A673 (cell line): ENCODE measurements at regions not wholly inside any gene's neighbourhood (a gene's known extent, or its start where the extent isn't known, plus 50 kb on each side); places are given as distances from the start of the nearest gene placed in this dataset.

Source experiments
- BruUV-seq: library from RNA; stranded (reverse); fragments of 400-500 nt; replicated peaks from 2 replicates; lab custom pipeline; 2021; lab: Mats Ljungman, UMichigan
- CTCF ChIA-PET: fragments of 300-600 bp; sonication (Branson Sonifier 250); formaldehyde crosslinking; loops from one replicate; lab custom pipeline; 2022; ENCODE audit warnings: antibody characterized with exemption; lab: Charles Lee
- POLR2A ChIA-PET: fragments of 300-600 bp; sonication (Branson Sonifier 250); formaldehyde crosslinking; loops from one replicate; lab custom pipeline; 2022; ENCODE audit warnings: antibody characterized with exemption; ENCODE audit not compliant: low non-redundant PET; lab: Charles Lee
- DNase-seq: peaks from one replicate; pipeline ENCODE4 v3.0.0-alpha.2; 2015; ENCODE audit warnings: low spot score
- H3K27ac ChIP-seq: fragments of 200-600 bp; sonication (generic); 2 replicates; pipeline ENCODE4 v1.5.1; 2016; ENCODE audit warnings: mixed run types, low read depth, mild to moderate bottlenecking, mixed read lengths, antibody characterized with exemption, low read length; ENCODE audit not compliant: poor library complexity, severe bottlenecking
- H3K27me3 ChIP-seq: fragments of 200-600 bp; sonication (generic); replicated peaks from 2 replicates; pipeline ENCODE4 v1.6.1; 2017; ENCODE audit warnings: mixed run types, low read depth, mild to moderate bottlenecking, mixed read lengths, antibody characterized with exemption, low read length; ENCODE audit not compliant: insufficient read depth, poor library complexity
- H3K36me3 ChIP-seq: fragments of 200-600 bp; sonication (generic); 2 replicates; pipeline ENCODE4 v1.6.1; 2016; ENCODE audit warnings: mixed run types, mild to moderate bottlenecking, mixed read lengths, antibody characterized with exemption, low read length; ENCODE audit not compliant: insufficient read depth, poor library complexity, severe bottlenecking
- H3K4me1 ChIP-seq: fragments of 200-600 bp; sonication (generic); 2 replicates; pipeline ENCODE4 v1.6.1; 2017; ENCODE audit warnings: mixed run types, mild to moderate bottlenecking, mixed read lengths, antibody characterized with exemption, low read length; ENCODE audit not compliant: insufficient read depth, poor library complexity, severe bottlenecking
- H3K4me3 ChIP-seq: fragments of 200-600 bp; sonication (generic); 2 replicates; pipeline ENCODE4 v1.5.1; 2016; ENCODE audit warnings: low read depth, mixed run types, mild to moderate bottlenecking, mixed read lengths, low read length; ENCODE audit not compliant: poor library complexity, severe bottlenecking
- H3K9me3 ChIP-seq: fragments of 200-600 bp; sonication (generic); 2 replicates; pipeline ENCODE4 v1.6.1; 2016; ENCODE audit warnings: mixed run types, low read depth, mild to moderate bottlenecking, mixed read lengths, antibody characterized with exemption, low read length; ENCODE audit not compliant: poor library complexity, severe bottlenecking
- CTCF ChIP-seq: fragments of 300-800, 200-600 bp; sonication (generic); conservative IDR thresholded peaks from 2 replicates; pipeline ENCODE4 v1.5.1; 2017; ENCODE audit warnings: low read depth, mild to moderate bottlenecking, antibody characterized with exemption, low read length, moderate library complexity, mixed read lengths
- EZH2 ChIP-seq: fragments of 200-600 bp; sonication (generic); IDR thresholded peaks from 2 replicates; pipeline ENCODE4 v1.6.1; 2017; ENCODE audit warnings: borderline replicate concordance, low read depth, mild to moderate bottlenecking, mixed read lengths, antibody characterized with exemption, low read length; ENCODE audit not compliant: poor library complexity, severe bottlenecking
- intact Hi-C: fragments of 100-400 bp; cut with micrococcal nuclease; formaldehyde crosslinking; loops from one replicate; pipeline ENCODE4 v1.10.0; 2022; ENCODE audit not compliant: unreplicated experiment

- CTCF ChIA-PET: no interaction called here
- POLR2A ChIA-PET: no interaction called here
Observed at GRCh38 chr7:93739424-93739823, 151.1 kb downstream of the TFPI2 start.

GRCh38 chr7:93737953-93738352 is 152.6 kb downstream of the TFPI2 start:
- POLR2A ChIA-PET: no interaction called here
- intact Hi-C loops: no loop called here
- CTCF ChIA-PET: no interaction called here

More at GRCh38 chr7:93739424-93739823, 151.1 kb downstream of the TFPI2 start:
- Histone ChIP-seq H3K27me3 (no peaks in the 10 kb centered on the region), H3K27ac (no peak overlapping the region), H3K9me3 (no peaks in the 10 kb centered on the region), H3K36me3 (no peaks in the 10 kb centered on the region), H3K4me3 (no peak overlapping the region), H3K4me1 (no peaks in the 10 kb centered on the region)
- DNase-seq: no peak
- TF ChIP-seq CTCF (no peak), EZH2 (no peak)
- intact Hi-C loops: no loop called here
- BruUV-seq: no TSS peak

GRCh38 chr7:93736668-93737369 is 153.7 kb downstream of the TFPI2 start:
- no peak overlapping the region for H3K27ac ChIP-seq
- no peak overlapping the region for H3K4me3 ChIP-seq
- no TSS peak for BruUV-seq
- no peaks in the 10 kb centered on the region for H3K27me3 ChIP-seq
- POLR2A ChIA-PET: no interaction called here
- H3K9me3 ChIP-seq: no peaks in the 10 kb centered on the region
- CTCF ChIA-PET: no interaction called here
- H3K4me1 ChIP-seq: no peaks in the 10 kb centered on the region
- TF ChIP-seq CTCF (no peak), EZH2 (no peak)
- no peak for DNase-seq
- intact Hi-C loops: no loop called here
- no peaks in the 10 kb centered on the region for H3K36me3 ChIP-seq

More at GRCh38 chr7:93737953-93738352, 152.6 kb downstream of the TFPI2 start:
- Histone ChIP-seq H3K27ac (no peak overlapping the region), H3K9me3 (no peaks in the 10 kb centered on the region), H3K36me3 (no peaks in the 10 kb centered on the region), H3K4me3 (no peak overlapping the region), H3K27me3 (no peaks in the 10 kb centered on the region), H3K4me1 (no peaks in the 10 kb centered on the region)
- no peak for TF ChIP-seq CTCF
- BruUV-seq: no TSS peak
- DNase-seq: no peak
